Hematopoietic multipotent progenitor cell treated with erythropoietin and hydrocortisone succinate and interleukin-3 and kit ligand, for 15 days (in vitro differentiated cells): ENCODE measurements at regions not wholly inside any gene's neighbourhood (a gene's known extent, or its start where the extent isn't known, plus 50 kb on each side); places are given as distances from the start of the nearest gene placed in this dataset.

ENCODE experiments used
- DNase-seq: peaks from one replicate; pipeline ENCODE4 v3.0.0-alpha.2; 2015; ENCODE audit warnings: low spot score

GRCh38 chr12:25058012-25058411 is 109.1 kb upstream of the BCAT1 start:
- DNase-seq, result no peak

DNA sequence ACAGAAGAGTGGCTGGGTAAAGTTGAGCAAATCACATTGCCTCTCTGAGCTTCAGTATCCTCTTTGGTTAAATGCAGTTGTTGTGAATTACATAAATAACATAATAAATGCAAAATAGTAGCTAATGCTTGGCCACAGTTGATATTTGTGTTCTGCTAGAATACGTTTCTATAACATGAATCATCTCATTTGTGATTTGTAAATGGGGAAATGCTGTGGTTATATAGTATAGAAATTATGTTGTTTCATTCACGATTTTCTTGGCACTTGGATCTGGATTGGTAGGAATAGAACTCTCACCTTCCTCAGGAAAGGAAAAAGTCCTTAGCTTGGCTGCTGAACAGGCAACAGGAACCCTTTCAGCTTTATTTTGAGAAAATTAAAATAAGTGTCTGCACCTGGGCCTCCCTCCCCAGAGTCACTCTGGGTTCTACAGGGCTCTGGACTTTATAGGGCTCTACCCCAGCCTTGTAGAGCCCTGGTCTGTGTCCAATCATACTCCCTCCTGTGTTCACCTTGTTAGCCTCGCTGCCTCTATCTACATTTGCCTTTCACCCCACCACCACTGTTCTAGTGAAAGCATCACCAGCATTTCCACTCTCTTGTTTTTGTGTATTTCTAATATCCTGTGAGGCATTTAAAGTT is 107.7 kb upstream of the BCAT1 start:
- DNase-seq, result no peak

DNA sequence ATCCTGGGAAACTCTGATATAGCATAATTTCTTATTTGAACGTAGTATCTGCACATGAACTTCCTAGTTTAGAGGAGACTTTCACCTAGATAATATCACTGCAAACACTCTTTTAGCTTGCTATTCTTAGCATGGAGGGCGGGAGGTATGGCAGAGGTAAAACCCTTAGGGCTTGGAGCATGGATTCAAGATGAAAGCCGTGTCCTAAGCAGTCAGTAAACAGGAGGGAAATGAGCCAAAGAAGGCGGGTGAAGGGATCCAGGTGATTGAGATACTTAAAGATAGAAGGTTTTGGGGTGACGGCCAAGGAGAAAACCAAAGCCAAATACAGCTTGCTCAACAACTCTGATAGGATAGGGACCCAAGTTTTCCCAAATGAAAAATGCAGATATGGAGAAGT is 107.1 kb upstream of the BCAT1 start:
- DNase-seq, result no peak

- DNase-seq, result no peak
Observed at GRCh38 chr12:25054783-25055144, 105.9 kb upstream of the BCAT1 start.

DNA sequence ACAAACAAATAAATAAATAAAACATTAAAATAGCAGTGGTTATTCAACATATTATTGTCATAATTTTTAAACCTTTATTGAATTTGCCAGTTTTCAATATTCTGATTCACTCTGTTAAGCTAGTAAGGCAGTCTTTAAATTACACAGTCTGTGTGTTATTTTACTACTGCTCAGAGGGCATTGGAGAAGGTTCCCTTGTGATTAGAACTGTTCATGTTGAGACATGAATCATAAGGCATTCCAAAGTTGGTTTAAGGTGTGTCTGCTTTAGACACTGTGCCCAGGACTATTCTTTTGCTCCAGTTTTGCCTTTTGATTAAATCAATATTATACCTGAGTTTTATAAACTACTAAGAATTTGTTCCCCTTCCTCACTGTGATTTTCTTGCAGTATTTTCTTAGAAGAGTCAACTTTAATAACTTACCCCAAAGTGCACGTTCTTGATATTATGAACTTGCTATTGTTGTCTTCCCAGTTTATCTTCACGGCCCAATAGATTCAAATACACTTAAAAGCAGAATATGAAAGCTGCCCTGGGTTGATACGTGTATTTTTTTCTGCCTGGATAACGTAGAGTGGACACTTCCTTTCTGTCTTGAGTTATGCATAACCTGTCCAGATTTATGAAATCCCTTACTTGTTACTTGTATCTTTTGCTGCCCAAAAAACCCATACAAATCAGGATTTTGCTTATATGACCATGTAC is 105.3 kb upstream of the BCAT1 start:
- no peak for DNase-seq

GRCh38 chr12:25052914-25053211 is 104.0 kb upstream of the BCAT1 start:
- no peak for DNase-seq

DNA sequence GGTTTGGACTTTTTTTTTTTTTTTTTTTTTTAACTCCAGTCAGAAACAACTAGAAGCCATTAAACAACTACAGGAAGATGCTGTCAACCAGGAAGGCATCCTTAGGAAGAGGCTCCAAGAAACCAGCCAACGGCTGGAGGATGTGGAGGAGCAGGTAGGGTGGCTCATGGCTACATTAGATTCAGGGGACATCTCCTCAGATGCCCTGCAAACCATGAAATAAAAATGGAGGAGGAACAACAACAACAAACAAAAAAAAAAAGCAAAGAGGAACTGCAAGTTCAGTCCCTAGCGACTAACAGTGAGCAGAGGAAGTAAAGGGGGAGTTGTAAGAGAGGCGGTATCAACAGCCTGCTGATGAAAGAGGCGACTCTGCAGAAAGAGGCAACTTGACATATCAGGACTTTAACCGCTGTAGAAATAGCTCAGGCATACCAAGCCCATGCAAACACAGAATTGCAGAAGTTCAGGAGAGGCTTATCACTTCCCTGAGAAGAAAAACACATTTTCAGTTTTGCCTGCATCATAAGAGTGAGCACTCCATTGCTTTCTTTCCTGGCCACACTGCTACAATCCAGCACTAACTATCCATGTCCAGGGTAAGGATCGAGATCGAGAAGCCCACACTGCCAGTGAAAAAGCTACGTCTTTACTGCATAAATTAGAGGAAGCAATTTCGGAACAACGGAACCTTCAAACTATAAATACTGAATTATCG is 103.5 kb upstream of the BCAT1 start:
- DNase-seq, result peak; percentile 39

- DNase-seq, result peak; percentile 43
Observed at GRCh38 chr12:25051656-25052195, 102.8 kb upstream of the BCAT1 start.

DNA sequence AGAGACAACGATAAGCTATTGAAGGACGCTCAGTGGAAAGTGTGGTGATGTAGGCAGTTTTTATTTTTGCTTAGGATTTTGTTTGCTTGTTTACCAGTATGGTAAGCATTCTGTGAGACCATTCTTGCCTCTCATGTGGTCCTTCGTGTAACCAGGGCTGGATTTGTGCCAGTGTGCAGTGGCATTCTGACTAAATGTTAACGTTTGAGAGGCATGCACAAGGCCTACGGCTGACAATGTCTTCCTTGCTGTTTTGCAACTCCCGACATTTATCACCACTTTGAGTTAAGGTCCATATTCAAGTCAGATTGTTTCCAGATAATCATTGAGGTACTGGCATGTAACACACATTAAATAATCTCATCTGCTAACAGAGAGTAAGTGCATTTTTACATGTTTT is 102.3 kb upstream of the BCAT1 start:
- no peak for DNase-seq

DNA sequence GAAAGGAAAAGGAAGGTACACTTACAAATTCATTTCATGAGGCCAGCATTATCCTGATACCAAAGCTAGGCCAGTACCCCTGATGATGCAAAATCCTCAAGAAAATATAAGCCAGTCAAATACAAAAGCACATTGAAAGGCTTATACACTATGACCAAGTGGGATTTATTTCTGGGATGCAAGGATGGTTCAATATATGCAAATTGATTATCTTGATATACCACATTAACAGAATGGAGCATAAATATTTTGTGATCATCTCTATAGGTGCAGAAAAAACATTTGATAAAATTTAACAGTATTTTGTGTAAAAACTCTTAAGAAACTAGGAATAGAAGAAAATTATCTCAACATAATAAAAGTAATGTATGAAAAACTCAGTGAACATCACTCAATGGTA is 97.0 kb upstream of the BCAT1 start:
- no peak for DNase-seq

GRCh38 chr12:25041006-25041741 is 92.3 kb upstream of the BCAT1 start:
- DNase-seq, result no peak

DNA sequence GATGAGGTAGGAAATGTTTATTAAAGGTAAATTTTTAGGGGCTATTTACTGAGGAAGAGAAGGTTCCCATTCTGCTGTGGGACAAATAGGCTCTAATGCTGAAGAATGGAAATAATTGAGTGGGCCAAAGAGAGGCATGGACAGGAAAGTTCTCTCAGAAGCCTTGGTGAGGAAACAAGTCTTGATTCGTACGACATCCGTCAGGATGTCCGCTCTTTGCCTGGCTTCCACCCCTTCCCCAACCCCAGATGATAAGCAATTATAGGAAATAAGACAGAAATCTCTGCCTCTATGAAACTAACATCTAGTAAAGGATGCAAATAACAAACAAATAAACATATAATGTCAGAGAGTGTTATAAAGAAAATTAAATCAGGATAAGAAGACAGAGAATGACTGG is 91.7 kb upstream of the BCAT1 start:
- DNase-seq, result no peak

GRCh38 chr12:25034676-25035075 is 85.8 kb upstream of the BCAT1 start:
- no peak for DNase-seq

- no peak for DNase-seq
Observed at GRCh38 chr12:25025951-25026490, 77.1 kb upstream of the BCAT1 start.

- DNase-seq, result no peak
Observed at GRCh38 chr12:25025260-25025659, 76.4 kb upstream of the BCAT1 start.

- no peak for DNase-seq
Observed at GRCh38 chr12:25023808-25024207, 74.9 kb upstream of the BCAT1 start.

DNA sequence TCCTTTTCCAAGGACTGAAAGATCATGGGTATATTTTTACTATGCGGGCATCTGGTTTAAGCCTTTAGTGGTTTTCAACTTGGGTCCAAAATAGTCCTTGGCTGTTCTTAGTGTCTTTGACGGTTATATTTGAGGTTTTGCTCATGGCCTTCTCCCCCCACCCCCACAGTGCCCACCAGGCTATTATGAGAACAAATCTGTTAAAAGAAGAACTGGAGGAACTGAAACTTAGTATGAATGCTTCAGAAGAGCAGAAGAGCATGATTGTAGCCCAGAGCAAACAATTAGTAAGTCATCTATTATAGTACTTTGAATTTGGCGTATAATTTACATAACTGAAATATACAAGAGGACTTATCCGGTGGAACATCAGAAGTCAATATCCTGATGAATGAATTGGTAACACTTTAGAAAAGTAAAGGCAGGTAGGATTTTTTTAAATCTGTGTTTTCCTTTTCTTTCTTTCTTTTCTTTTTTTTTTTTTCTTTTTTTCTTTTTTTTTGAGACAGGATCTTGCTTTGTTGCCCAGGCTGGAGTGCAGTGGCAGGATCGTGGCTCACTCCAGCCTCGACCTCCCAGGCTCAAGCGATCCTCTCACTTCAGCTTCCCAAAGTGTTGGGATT is 71.8 kb upstream of the BCAT1 start:
- DNase-seq, result no peak

- no peak for DNase-seq
Observed at GRCh38 chr12:25018146-25018545, 69.2 kb upstream of the BCAT1 start.

GRCh38 chr12:25017336-25017735 is 68.4 kb upstream of the BCAT1 start:
- no peak for DNase-seq

GRCh38 chr12:25014961-25015360 is 66.1 kb upstream of the BCAT1 start:
- DNase-seq, result no peak

DNA sequence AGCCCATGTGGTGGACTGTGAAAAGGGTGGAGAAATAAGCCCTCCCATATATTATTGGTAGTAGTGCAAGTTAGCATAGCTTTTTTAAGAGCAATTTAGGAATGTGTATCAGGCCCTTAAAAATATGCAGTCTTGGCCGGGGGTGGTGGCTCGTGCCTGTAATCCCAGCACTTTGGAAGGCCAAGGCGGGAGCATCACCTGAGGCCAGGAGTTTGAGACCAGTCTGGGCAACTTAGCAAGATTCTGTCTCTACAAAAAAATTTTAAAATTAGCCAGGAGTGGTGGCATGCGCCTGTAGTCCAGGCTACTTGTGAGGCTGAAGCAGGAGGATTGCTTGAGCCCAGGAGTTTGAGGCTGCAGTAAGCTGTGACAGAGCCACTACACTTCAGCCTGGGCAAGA is 64.2 kb upstream of the BCAT1 start:
- DNase-seq, result no peak

DNA sequence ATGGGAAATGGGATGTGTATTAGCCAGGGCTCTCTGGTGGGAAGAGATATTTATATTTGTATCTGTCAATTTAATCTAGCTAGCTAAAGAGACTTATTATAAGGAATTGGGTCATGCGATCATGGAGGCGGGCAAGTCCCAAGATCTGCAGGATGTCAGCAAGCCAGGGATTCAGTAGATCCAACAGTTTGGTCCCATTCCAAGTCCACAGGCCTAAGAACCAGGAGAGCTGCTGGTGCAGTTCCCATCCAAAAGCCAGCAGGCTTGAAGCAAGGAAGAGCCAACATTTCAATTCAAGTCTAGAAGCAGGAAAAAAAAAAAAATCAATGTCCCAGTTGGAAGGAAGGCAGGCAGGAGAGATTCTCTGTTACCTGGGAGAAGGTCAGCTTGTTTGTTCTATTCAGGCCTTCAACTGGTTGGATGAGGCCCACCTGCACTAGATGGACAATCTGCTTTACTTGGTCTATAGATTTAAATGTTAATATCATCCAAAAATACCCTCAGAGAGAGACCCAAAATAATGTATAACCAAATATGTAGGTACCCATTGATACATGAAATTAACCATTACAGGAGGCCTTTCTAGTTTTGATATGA is 60.7 kb upstream of the BCAT1 start:
- DNase-seq, result no peak
